OCI-LY3 (cell line): ENCODE measurements at regions not wholly inside any gene's neighbourhood (a gene's known extent, or its start where the extent isn't known, plus 50 kb on each side); places are given as distances from the start of the nearest gene placed in this dataset.

Experiments used
- CTCF ChIP-seq: fragments of 200-600, 300-600 bp; sonication (generic); IDR thresholded peaks from 2 replicates; pipeline ENCODE4 v1.5.1; 2014; ENCODE audit warnings: antibody characterized with exemption, low read length, low read depth
- EZH2phosphoT487 ChIP-seq: fragments of 200-600 bp; shearing (Covaris generic); IDR thresholded peaks from 2 replicates; pipeline ENCODE4 v1.6.1; 2018; ENCODE audit warnings: antibody characterized with exemption, mixed run types, low read depth

- TF ChIP-seq CTCF (no peak), EZH2phosphoT487 (no peak)
These were observed 198.9 kb downstream of the ACKR3 start for GRCh38 chr2:236768393-236769140.
